ENCODE measurements at regions not wholly inside any gene's neighbourhood (a gene's known extent, or its start where the extent isn't known, plus 50 kb on each side); places are given as distances from the start of the nearest gene placed in this dataset.

- CTCF ChIA-PET (ENCODE audit: partially characterized antibody) = interaction anchor here (0.6 kb wide), 1 partner anchor 943 kb away, joined by 3 read pairs; no protein-coding TSS in a partner anchor
- Histone ChIP-seq H2BK12ac (ENCODE audit: low read depth, low read length) (no peak overlapping the region), H3K79me1 (ENCODE audit: low read depth, low read length) (no peaks in the 10 kb centered on the region), H3K56ac (replicated peaks; ENCODE audit: insufficient read length, low read depth, low read length) (no peak overlapping the region), H3K23me2 (ENCODE audit: low read depth, low read length) (no peaks in the 10 kb centered on the region; the same call in 1 of the 2 replicates), H3K4me2 (ENCODE audit: insufficient read depth in 1 of 2, low read depth in 2 of 2, low read length in 2 of 2) (no peak overlapping the region), H2BK15ac (ENCODE audit: low read length) (no peak overlapping the region), H4K20me1 (replicated peaks in 1 of 2; ENCODE audit: control insufficient read depth in 1 of 2, insufficient read depth in 2 of 2, low read length in 2 of 2) (no peaks in the 10 kb centered on the region), H3K18ac (ENCODE audit: extremely low read depth, low read length) (no peak overlapping the region), H2AFZ (ENCODE audit: low read length) (no peak overlapping the region), H2BK120ac (replicated peaks; ENCODE audit: low read depth, low read length) (no peak overlapping the region), H3K4me3 (ENCODE audit: extremely low read depth in 1 of 4, insufficient read depth in 2 of 4, low read depth in 3 of 4, low read length in 4 of 4) (no peak overlapping the region), H3K23ac (ENCODE audit: insufficient read length) (no peak overlapping the region), H3K79me2 (ENCODE audit: control insufficient read depth in 1 of 2, insufficient read depth in 2 of 2, low read length in 2 of 2) (no peaks in the 10 kb centered on the region), H2BK20ac (ENCODE audit: low read length) (no peak overlapping the region), H3K9me3 (ENCODE audit: insufficient read depth in 2 of 2, low read depth in 1 of 2, low read length in 1 of 2) (no peaks in the 10 kb centered on the region), H3K4ac (replicated peaks; ENCODE audit: insufficient read length, low read depth, low read length) (no peak overlapping the region), H4K91ac (replicated peaks; ENCODE audit: insufficient read length, low read length) (no peak overlapping the region), H4K8ac (ENCODE audit: extremely low read depth, insufficient read depth, low read length) (no peak overlapping the region), H4K5ac (ENCODE audit: insufficient read length, low read depth, low read length) (no peak overlapping the region), H3K36me3 (ENCODE audit: control insufficient read depth in 2 of 4, insufficient read depth in 4 of 4, low read length in 3 of 4) (no peaks in the 10 kb centered on the region), H2BK5ac (ENCODE audit: low read depth, low read length) (no peak overlapping the region), H3K27me3 (replicated peaks in 1 of 4; ENCODE audit: control insufficient read depth in 3 of 4, extremely low read depth in 1 of 4, insufficient read depth in 3 of 4, low read length in 3 of 4) (no peaks in the 10 kb centered on the region), H3K14ac (ENCODE audit: insufficient read length) (no peak overlapping the region), H3K27ac (ENCODE audit: low read depth, low read length) (no peak overlapping the region), H3K9ac (replicated peaks in 1 of 4; ENCODE audit: extremely low read depth in 1 of 4, low read depth in 3 of 4, low read length in 3 of 4) (no peak overlapping the region), H3K4me1 (replicated peaks in 1 of 4; ENCODE audit: control insufficient read depth in 3 of 4, insufficient read depth in 4 of 4, low read length in 3 of 4) (no peaks in the 10 kb centered on the region), H2AK5ac (ENCODE audit: low read depth, low read length) (no peak overlapping the region)
- WGBS, 2 experiments (ENCODE audit: extremely low coverage in 1 of 2, insufficient coverage in 1 of 2, insufficient read length in 1 of 2, insufficient replicate concordance in 2 of 2, low coverage in 1 of 2, low lambda C conversion rate in 2 of 2, missing lambda C conversion rate in 1 of 2) = 99% methylated on average over 8 of the region's 8 CpGs; no CpG with 5 or more reads in 1 of the 2 experiments
- POLR2A ChIA-PET (ENCODE audit: partially characterized antibody) = no interaction called here
- FAIRE-seq (no peak), DNase-seq (ENCODE audit: low read depth in 1 of 2, low spot score in 2 of 2) (no peak)
- TF ChIP-seq JUND (IDR thresholded peaks at IDR 0.05; ENCODE audit: low read length) (no peak), TBP (IDR thresholded peaks at IDR 0.05; ENCODE audit: low read depth, low read length) (no peak), CHD1 (IDR thresholded peaks at IDR 0.05; ENCODE audit: low read depth, low read length) (no peak), ATF3 (IDR thresholded peaks at IDR 0.05; ENCODE audit: insufficient read depth, low read depth, low read length) (no peak), ASH2L (IDR thresholded peaks at IDR 0.05; ENCODE audit: low read length) (no peak), SIRT6 (IDR thresholded peaks at IDR 0.05; ENCODE audit: low read length) (no peak), SIX5 (IDR thresholded peaks at IDR 0.05; ENCODE audit: low read depth, low read length) (no peak)
Measured at GRCh38 chr7:67542916-67543315, 546.3 kb downstream of the TYW1 start.

Measured in H1 (cell line).